Hepatic stellate cell (primary cell): ENCODE measurements at regions not wholly inside any gene's neighbourhood (a gene's known extent, or its start where the extent isn't known, plus 50 kb on each side); places are given as distances from the start of the nearest gene placed in this dataset.
"Not testable (repeated sequence)": the region's sequence is repeated elsewhere in the genome, so short reads cannot be mapped to it uniquely, and the experiment has no call there.

Experiments
- DNase-seq: peaks from one replicate; pipeline ENCODE4 v3.0.0; 2011; ENCODE audit warnings: low spot score

GRCh38 chr6:119874381-119874780 lies 524.8 kb upstream of the MAN1A1 start:
- no peak for DNase-seq

GRCh38 chr6:119873107-119873506 lies 523.5 kb upstream of the MAN1A1 start:
- no peak for DNase-seq

DNA sequence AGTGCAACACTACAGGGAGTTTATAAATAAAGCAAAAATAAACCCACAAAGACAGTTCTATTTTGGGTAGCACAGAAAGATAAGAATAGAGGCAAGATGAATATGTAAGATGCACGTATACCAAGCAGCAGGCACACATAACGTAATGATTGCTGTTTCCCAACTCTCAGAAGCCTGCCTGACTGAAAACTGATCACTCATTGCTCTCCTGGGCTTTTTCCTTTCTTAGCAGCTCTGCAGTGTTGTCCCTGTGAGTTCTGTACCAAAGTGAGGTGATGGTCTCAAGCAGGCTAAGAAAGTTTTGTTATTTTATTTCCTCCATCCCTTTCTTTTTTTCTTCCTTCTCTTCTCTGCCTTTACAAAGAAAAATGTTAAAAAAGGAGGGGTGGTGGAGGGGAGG lies 522.0 kb upstream of the MAN1A1 start:
- no peak for DNase-seq

- DNase-seq: no peak
Measured at GRCh38 chr6:119865466-119866350, 516.1 kb upstream of the MAN1A1 start.

GRCh38 chr6:119862719-119863118 lies 513.2 kb upstream of the MAN1A1 start:
- DNase-seq: no peak

GRCh38 chr6:119858901-119859300 lies 509.3 kb upstream of the MAN1A1 start:
- DNase-seq: no peak

DNA sequence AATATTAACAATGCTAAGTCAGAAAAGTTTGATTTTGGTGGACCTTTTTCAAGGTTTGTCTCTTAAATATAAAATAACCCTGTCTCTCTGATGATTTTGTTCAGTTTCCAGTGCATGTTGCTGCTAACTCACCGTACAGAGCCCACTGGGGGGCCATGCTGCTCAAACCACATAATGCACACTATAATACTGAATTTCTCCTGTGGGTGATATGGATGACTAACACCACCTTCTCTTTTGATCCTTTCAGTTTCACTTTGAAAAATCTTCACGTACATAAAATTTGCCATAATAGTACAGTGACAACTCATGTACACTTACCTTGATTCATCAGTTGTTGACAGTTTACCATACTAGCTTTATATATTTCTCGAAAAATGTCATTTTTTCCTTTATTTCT lies 506.6 kb upstream of the MAN1A1 start:
- no peak for DNase-seq

DNA sequence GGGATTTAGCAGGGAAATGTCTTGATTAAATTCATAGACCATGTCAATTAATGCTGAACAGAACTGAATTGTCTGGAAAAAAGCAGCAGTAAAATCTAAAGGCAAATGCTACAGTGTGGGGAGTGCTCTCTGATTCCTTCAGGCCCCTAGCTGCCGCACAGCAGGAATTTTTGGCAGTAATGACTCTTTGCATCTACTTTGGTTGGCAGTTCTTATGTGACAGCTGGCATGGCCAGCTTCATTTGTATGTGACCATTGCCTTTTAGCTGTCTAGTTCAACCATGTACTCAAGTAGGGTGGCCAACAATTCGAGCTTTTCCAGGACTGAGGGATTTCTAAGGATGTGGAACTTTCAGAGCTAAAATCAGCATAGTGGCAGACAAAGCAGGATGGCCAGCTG lies 499.1 kb upstream of the MAN1A1 start:
- no peak for DNase-seq

- no peak for DNase-seq
Measured at GRCh38 chr6:119845161-119845560, 495.6 kb upstream of the MAN1A1 start.

DNA sequence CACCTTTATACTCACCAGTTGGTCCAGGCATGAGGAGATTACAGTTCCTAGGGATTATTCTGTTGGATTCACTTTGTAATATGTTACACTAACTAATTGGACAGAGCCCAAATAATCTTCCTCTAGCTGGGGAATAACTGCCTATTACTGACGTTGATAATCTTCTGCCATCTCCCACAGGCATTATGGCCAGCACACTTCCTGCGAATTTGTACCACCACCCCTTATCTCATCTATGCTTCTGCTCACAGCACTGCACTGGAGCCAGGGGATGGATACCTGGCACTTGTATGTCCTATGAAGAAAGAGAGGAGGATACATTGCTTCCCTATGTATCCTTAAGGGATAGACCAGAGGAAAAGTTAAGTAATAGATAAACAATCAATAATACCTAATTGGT lies 494.8 kb upstream of the MAN1A1 start:
- no peak for DNase-seq

- DNase-seq: no peak
Measured at GRCh38 chr6:119842191-119842590, 492.6 kb upstream of the MAN1A1 start.

GRCh38 chr6:119838043-119838442 lies 488.5 kb upstream of the MAN1A1 start:
- DNase-seq: no peak

GRCh38 chr6:119834418-119834817 lies 484.9 kb upstream of the MAN1A1 start:
- DNase-seq: no peak

DNA sequence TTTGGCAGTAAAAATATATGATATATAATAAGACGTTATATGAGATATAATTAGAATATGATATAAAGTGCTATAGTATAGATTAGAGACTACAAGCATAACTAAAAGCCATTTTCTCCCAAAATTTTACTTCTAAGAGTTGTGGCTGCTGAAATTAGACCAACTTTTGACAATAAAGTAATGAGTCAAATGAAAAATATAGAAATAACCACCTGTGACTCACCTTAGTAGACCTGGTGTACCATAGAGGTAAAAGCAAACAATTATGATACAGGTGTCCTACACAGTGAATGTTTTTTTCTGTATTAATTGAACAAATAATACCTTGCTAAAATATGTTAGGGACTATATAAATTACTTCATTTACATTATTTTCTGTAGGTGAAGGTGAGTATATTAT lies 482.9 kb upstream of the MAN1A1 start:
- DNase-seq: no peak

DNA sequence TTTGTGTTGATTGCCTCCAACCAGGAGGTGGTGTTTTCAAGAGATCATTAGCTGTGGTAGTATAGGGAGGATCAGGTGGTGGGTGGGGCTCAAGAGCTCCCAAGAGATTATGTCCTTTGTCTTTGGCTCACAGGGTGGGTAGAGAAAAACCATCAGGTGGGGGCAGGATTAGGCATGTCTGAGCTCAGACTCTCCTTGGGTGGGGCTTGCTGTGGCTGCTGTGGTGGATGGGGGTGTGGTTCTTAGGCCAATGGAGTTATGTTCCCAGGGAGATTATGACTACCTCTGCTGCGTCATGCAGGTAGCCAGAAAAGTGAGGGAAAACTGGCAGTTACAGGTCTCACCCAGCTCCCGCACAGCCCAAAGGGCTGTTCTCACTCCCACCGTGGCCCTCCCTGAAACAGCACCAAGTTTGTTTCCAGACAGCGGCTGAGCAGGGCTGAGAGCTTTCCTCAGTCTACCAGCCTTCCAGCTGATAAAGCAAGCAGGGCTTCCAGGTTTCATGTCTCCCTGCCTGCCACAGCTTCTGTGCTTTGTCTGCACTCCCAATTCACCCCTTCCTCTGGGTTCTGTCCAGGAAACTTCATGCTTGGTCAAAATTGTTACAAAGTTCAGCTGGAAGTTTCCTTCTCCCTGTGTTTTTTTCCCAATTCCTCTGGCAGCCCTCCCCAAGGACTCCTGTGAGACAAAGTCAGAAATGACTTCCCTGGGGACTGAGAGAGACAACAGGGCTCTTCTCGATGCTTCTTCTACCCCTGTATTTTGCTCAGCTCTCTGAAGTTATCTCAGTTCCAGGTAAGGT lies 481.1 kb upstream of the MAN1A1 start:
- no peak for DNase-seq

DNA sequence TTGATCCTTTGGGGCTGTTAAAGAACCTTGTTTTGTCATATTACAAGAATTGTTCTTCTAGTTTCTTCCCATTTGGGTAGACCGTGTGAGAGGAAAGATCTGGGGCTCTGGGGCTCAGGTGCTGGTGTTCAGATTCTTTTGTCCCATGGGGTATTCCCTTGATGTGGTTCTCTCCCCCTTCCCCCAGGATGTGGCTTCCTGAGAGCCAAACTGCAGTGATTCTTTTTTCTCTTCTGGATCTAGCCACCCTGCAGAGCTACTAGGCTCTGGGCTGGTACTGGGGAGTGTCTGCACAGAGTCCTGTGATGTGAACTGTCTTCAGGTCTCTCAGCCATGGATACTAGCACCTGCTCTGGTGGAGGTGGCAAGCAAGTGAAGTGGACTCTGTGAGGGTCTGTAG lies 480.5 kb upstream of the MAN1A1 start:
- DNase-seq: no peak

- not testable (repeated sequence) for DNase-seq
Measured at GRCh38 chr6:119829499-119829898, 479.9 kb upstream of the MAN1A1 start.

- DNase-seq: no peak
Measured at GRCh38 chr6:119829006-119829405, 479.4 kb upstream of the MAN1A1 start.

DNA sequence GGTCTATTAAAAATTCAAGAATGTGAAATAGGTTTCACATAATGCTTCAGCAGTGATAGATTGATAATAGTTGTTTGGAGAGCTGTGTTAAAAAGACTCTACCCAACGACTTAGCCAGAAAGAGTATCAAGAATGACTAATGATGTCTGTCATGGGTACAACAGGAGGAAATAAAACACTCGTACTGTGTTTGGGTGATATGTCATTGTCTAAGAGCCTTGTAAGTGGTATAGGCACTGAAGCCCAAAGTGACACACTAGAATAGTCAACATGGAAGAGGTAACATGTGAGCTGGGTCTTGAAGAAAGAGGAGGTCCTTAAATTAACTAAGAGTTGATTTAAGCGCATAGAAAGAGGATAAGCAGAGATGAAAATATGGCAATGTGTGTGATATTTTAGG lies 471.8 kb upstream of the MAN1A1 start:
- no peak for DNase-seq

GRCh38 chr6:119818876-119819275 lies 469.3 kb upstream of the MAN1A1 start:
- no peak for DNase-seq

- no peak for DNase-seq
Measured at GRCh38 chr6:119814609-119815400, 465.2 kb upstream of the MAN1A1 start.

- no peak for DNase-seq
Measured at GRCh38 chr6:119802464-119802863, 452.9 kb upstream of the MAN1A1 start.

DNA sequence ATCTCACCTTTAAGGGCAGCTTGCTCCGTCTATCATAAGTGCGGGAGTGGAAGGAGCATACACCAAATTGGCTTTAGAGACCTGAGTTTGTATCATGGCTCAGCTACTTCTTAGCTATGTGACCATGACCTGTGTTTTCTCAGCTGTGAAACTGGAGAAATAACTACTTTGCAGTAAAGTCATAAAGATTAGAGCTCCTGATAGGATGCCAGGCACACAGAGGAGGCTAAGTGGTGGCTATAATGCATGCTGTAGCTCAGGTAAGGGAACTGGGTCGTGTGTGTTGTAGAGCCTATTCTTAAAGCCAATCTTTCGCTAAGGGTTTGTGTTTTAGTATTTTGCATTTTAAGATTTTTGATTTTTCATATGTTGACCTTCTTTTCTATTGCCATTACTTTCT lies 451.5 kb upstream of the MAN1A1 start:
- no peak for DNase-seq
